SK-N-SH treated with all-trans-retinoic acid at 6 μM for 48 hours (cell line): ENCODE measurements at regions not wholly inside any gene's neighbourhood (a gene's known extent, or its start where the extent isn't known, plus 50 kb on each side); places are given as distances from the start of the nearest gene placed in this dataset.

Experiments used
- BACH2 ChIP-seq: fragments of 250-450 bp; sonication (Bioruptor Pico); IDR thresholded peaks from 2 replicates; pipeline ENCODE4 v1.9.0; 2021; ENCODE audit warnings: mild to moderate bottlenecking, borderline replicate concordance
- CSDC2 ChIP-seq: fragments of 250-450 bp; sonication (Bioruptor Pico); IDR thresholded peaks from 2 replicates; pipeline ENCODE4 v1.5.0; 2020; ENCODE audit warnings: mild to moderate bottlenecking, moderate library complexity
- SNAI2 ChIP-seq: fragments of 250-450 bp; sonication (Bioruptor Pico); IDR thresholded peaks from 2 replicates; pipeline ENCODE4 v1.5.0; 2020; ENCODE audit warnings: mild to moderate bottlenecking, moderate library complexity
- TF ChIP-seq, protein P1 (sequence below): fragments of 250-450 bp; sonication (Bioruptor Pico); IDR thresholded peaks from 2 replicates; pipeline ENCODE4 v1.5.0; 2020; ENCODE audit warnings: mild to moderate bottlenecking, moderate library complexity

DNA sequence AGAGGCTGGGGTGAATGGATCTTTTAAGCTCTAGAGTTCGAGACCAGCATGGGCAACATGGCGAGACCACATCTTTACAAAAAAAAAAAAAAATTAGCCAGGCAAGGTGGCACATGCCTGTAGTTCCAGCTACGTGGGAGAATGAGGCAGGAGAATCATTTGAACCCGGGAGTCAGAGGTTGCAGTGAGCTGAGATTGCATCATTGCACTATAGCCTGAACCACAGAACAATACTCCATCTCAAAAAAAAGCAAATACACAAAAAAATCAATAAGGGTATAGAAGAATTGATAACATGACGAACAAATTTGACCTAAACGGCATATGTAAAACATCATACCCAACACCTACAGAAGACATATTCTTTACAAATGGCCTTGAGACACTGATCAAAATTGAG is 668.4 kb downstream of the MECOM start:
- TF ChIP-seq BACH2 (CRISPR knock-in tag) (no peak), CSDC2 (no peak), SNAI2 (CRISPR knock-in tag) (no peak)
- TF ChIP-seq, protein P1, sequence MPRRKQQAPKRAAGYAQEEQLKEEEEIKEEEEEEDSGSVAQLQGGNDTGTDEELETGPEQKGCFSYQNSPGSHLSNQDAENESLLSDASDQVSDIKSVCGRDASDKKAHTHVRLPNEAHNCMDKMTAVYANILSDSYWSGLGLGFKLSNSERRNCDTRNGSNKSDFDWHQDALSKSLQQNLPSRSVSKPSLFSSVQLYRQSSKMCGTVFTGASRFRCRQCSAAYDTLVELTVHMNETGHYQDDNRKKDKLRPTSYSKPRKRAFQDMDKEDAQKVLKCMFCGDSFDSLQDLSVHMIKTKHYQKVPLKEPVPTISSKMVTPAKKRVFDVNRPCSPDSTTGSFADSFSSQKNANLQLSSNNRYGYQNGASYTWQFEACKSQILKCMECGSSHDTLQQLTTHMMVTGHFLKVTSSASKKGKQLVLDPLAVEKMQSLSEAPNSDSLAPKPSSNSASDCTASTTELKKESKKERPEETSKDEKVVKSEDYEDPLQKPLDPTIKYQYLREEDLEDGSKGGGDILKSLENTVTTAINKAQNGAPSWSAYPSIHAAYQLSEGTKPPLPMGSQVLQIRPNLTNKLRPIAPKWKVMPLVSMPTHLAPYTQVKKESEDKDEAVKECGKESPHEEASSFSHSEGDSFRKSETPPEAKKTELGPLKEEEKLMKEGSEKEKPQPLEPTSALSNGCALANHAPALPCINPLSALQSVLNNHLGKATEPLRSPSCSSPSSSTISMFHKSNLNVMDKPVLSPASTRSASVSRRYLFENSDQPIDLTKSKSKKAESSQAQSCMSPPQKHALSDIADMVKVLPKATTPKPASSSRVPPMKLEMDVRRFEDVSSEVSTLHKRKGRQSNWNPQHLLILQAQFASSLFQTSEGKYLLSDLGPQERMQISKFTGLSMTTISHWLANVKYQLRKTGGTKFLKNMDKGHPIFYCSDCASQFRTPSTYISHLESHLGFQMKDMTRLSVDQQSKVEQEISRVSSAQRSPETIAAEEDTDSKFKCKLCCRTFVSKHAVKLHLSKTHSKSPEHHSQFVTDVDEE = no peak
